ENCODE measurements at regions not wholly inside any gene's neighbourhood (a gene's known extent, or its start where the extent isn't known, plus 50 kb on each side); places are given as distances from the start of the nearest gene placed in this dataset.
"Not testable (repeated sequence)": the region's sequence is repeated elsewhere in the genome, so short reads cannot be mapped to it uniquely, and the experiment has no call there.

- not testable (repeated sequence) for H3K4me3 Mint-ChIP-seq; H3K4me1 Mint-ChIP-seq; DNase-seq; H3K27me3 Mint-ChIP-seq; H3K9me3 ChIP-seq (ENCODE audit: control insufficient read depth, low read length, poor library complexity, severe bottlenecking); H3K27ac Mint-ChIP-seq; ATAC-seq; H3K36me3 Mint-ChIP-seq (ENCODE audit: low read depth)
Observed at GRCh38 chr3:22445336-22445735, 694.3 kb upstream of the ZNF385D start.

DNA sequence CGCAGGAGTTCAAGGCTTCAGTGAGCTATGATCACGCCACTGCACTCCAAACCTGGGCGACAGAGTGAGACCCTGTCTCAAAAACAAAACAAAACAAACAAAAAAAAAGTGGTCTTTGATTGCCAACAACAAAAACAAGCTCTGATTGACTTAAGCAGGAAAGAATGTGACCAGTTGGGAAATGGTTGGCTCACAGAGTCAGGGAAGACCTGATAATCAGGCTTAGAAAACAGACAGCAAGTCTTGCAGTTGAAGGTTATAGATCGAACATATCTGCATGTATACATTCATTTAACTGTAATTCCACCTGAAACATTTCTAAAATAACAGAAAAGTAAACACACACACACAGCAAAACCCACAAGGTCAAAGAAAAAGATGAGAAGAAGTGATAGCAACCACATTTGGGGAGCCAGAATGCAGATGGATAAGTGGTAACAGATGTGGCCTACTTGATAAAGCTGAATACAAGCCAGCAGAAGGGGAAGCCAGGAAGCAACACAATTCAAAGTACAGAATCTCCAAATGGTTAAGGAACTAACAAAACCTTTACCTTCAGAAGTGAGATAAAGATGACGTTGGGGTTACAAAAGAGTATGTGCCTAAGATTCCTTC, 699.9 kb upstream of the ZNF385D start:
- Mint-ChIP-seq H3K4me1 (no peaks in the 10 kb centered on the region), H3K27me3 (no peaks in the 10 kb centered on the region), H3K4me3 (no peak overlapping the region), H3K27ac (no peak overlapping the region), H3K36me3 (ENCODE audit: low read depth) (no peaks in the 10 kb centered on the region)
- ATAC-seq (no peak), DNase-seq (no peak)
- H3K9me3 ChIP-seq (ENCODE audit: control insufficient read depth, low read length, poor library complexity, severe bottlenecking), result no peaks in the 10 kb centered on the region

DNA sequence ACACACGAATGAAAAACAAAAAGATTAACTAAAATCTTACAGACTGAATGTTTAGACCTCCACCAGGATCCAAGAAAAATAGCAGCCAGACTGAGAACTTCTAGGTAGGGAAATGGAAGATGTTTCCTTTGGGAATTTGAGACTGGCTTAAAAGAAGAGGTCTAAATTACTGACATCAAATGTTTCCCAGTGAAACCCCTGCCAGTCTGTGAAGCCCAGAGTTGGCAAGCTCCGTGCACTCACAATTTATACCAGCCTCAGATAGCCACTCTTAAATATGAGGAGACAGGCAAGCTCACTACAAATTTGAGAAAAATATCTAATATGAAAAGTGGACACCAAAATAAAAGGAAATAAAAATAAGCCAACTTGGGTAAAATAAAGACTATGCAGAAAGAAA, 700.5 kb upstream of the ZNF385D start:
- Mint-ChIP-seq H3K27me3 (no peaks in the 10 kb centered on the region), H3K27ac (no peak overlapping the region), H3K4me1 (no peaks in the 10 kb centered on the region), H3K4me3 (no peak overlapping the region), H3K36me3 (ENCODE audit: low read depth) (no peaks in the 10 kb centered on the region)
- no peaks in the 10 kb centered on the region for H3K9me3 ChIP-seq (ENCODE audit: control insufficient read depth, low read length, poor library complexity, severe bottlenecking)
- DNase-seq (no peak), ATAC-seq (no peak)

DNA sequence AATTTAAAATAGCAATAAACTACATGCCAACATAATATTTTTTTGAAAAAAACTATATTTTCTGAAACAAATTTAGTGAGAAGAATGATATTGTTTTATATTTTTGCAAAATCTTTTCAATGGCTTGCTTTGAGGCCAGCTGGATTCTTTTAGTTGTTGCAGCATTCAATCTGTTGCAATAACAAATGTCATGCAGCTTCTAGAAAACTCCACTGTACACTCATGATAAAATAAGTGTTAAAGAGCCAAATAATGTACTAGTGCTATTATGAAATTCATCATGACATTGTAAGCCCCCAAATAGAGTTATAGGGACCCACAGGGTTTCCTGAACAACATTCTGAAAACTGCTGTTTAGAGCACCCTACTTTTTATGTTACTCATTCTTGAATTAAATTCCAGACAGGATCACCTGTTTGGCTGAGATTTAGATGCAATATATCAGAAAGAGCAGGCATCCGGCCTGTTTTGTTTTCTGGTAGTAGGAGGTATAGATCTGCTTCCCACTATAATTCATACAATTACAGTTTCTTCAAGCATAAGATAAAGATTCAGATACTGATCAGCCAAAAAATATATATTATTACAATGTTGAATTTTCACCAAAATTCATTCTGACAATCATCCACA, 703.0 kb upstream of the ZNF385D start:
- Mint-ChIP-seq H3K4me3 (no peak overlapping the region), H3K27ac (no peak overlapping the region), H3K27me3 (no peaks in the 10 kb centered on the region), H3K4me1 (no peaks in the 10 kb centered on the region), H3K36me3 (ENCODE audit: low read depth) (no peaks in the 10 kb centered on the region)
- DNase-seq (no peak), ATAC-seq (no peak)
- H3K9me3 ChIP-seq (ENCODE audit: control insufficient read depth, low read length, poor library complexity, severe bottlenecking), result no peaks in the 10 kb centered on the region

DNA sequence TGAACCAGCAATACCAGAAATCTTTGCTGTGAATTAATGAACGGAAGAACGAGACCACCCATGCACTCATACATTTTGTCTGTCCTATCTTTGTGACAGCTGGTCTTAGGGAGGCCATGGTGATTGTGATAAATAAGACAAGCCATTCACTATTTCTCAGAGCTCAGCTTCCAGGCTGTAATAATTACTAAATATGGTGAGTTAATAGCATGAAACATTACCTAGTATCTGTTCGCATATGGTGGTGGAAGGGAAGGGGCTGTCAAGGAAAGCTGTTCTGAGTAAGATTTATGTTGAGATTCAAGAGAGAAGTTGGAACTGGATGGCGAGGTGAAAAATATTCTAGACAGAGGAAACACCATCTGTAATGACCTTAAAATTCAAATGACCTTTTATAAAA, 719.0 kb upstream of the ZNF385D start:
- Mint-ChIP-seq H3K27me3 (no peaks in the 10 kb centered on the region), H3K36me3 (ENCODE audit: low read depth) (no peaks in the 10 kb centered on the region), H3K27ac (no peak overlapping the region), H3K4me1 (no peaks in the 10 kb centered on the region), H3K4me3 (no peak overlapping the region)
- H3K9me3 ChIP-seq (ENCODE audit: control insufficient read depth, low read length, poor library complexity, severe bottlenecking), result no peaks in the 10 kb centered on the region
- no peak for DNase-seq
- no peak for ATAC-seq

GRCh38 chr3:22471557-22471956, 720.5 kb upstream of the ZNF385D start:
- no peak overlapping the region for H3K4me3 Mint-ChIP-seq

GRCh38 chr3:22474706-22475445, 723.9 kb upstream of the ZNF385D start:
- H3K27ac Mint-ChIP-seq, result no peak overlapping the region
- no peak for ATAC-seq
- H3K27me3 Mint-ChIP-seq, result no peaks in the 10 kb centered on the region
- H3K36me3 Mint-ChIP-seq (ENCODE audit: low read depth), result no peaks in the 10 kb centered on the region
- no peak for DNase-seq
- H3K4me1 Mint-ChIP-seq, result no peaks in the 10 kb centered on the region
- no peaks in the 10 kb centered on the region for H3K9me3 ChIP-seq (ENCODE audit: control insufficient read depth, low read length, poor library complexity, severe bottlenecking)
- no peak overlapping the region for H3K4me3 Mint-ChIP-seq

More at GRCh38 chr3:22471557-22471956, 720.5 kb upstream of the ZNF385D start:
- no peak overlapping the region for H3K27ac Mint-ChIP-seq
- H3K36me3 Mint-ChIP-seq (ENCODE audit: low read depth), result no peaks in the 10 kb centered on the region
- no peak for ATAC-seq
- H3K27me3 Mint-ChIP-seq, result no peaks in the 10 kb centered on the region
- H3K4me1 Mint-ChIP-seq, result no peaks in the 10 kb centered on the region
- no peak for DNase-seq
- H3K9me3 ChIP-seq (ENCODE audit: control insufficient read depth, low read length, poor library complexity, severe bottlenecking), result no peaks in the 10 kb centered on the region

- Mint-ChIP-seq H3K27me3 (no peaks in the 10 kb centered on the region), H3K36me3 (ENCODE audit: low read depth) (no peaks in the 10 kb centered on the region), H3K4me1 (no peaks in the 10 kb centered on the region), H3K27ac (no peak overlapping the region), H3K4me3 (no peak overlapping the region)
- no peaks in the 10 kb centered on the region for H3K9me3 ChIP-seq (ENCODE audit: control insufficient read depth, low read length, poor library complexity, severe bottlenecking)
- no peak for DNase-seq
- ATAC-seq, result no peak
Observed at GRCh38 chr3:22475665-22476240, 724.7 kb upstream of the ZNF385D start.

- DNase-seq (no peak), ATAC-seq (no peak)
- H3K9me3 ChIP-seq (ENCODE audit: control insufficient read depth, low read length, poor library complexity, severe bottlenecking), result no peaks in the 10 kb centered on the region
- H3K27me3 Mint-ChIP-seq, result no peaks in the 10 kb centered on the region
- H3K36me3 Mint-ChIP-seq (ENCODE audit: low read depth), result no peaks in the 10 kb centered on the region
- H3K27ac Mint-ChIP-seq, result no peak overlapping the region
- no peaks in the 10 kb centered on the region for H3K4me1 Mint-ChIP-seq
- H3K4me3 Mint-ChIP-seq, result no peak overlapping the region
Observed at GRCh38 chr3:22476976-22477375, 726.0 kb upstream of the ZNF385D start.

- DNase-seq (no peak), ATAC-seq (no peak)
- H3K4me1 Mint-ChIP-seq, result no peaks in the 10 kb centered on the region
- no peak overlapping the region for H3K27ac Mint-ChIP-seq
- H3K4me3 Mint-ChIP-seq, result no peak overlapping the region
- H3K36me3 Mint-ChIP-seq (ENCODE audit: low read depth), result no peaks in the 10 kb centered on the region
- no peaks in the 10 kb centered on the region for H3K9me3 ChIP-seq (ENCODE audit: control insufficient read depth, low read length, poor library complexity, severe bottlenecking)
- H3K27me3 Mint-ChIP-seq, result no peaks in the 10 kb centered on the region
Observed at GRCh38 chr3:22485954-22486353, 717.2 kb upstream of the UBE2E2 start.

DNA sequence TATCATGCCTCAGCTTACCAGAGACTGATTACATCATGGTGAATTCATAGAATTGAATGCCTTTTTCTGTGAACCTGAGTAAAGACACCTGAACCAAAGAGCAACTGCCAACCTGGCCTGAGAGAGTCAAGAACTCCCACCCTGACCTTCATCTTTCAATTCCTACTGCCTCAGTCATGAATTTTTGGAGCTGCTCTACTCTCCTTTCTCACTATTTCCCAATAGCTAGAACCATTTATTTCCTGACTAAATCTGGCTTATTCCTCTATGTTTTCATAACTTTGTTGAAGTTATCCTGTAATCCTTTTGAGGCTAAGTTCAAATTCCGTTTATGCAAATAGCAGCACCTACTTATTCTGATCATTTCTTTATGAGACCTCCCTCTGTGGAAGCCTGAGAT, 712.4 kb upstream of the UBE2E2 start:
- ATAC-seq (no peak), DNase-seq (no peak)
- H3K27me3 Mint-ChIP-seq, result no peaks in the 10 kb centered on the region
- no peaks in the 10 kb centered on the region for H3K9me3 ChIP-seq (ENCODE audit: control insufficient read depth, low read length, poor library complexity, severe bottlenecking)
- H3K27ac Mint-ChIP-seq, result no peak overlapping the region
- H3K36me3 Mint-ChIP-seq (ENCODE audit: low read depth), result no peaks in the 10 kb centered on the region
- H3K4me3 Mint-ChIP-seq, result no peak overlapping the region
- H3K4me1 Mint-ChIP-seq, result no peaks in the 10 kb centered on the region

DNA sequence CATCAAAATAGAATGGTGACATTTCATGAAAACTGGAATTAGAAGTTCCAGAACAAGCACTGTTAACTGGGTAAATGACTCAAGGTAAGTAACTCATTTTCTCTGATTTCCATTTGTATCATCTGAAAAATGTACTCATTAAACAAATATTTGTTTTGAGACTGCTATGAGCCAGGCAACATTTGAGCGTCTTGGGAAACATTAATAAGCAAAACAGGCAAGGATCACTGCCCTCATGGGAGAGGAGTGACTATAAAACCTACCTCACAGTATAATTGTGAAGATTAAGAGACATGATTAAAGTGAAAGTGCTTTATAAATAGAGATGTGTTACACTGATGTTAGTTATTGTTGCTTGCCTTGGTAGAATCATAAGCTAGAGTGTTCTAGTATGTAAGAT, 711.8 kb upstream of the UBE2E2 start:
- H3K27me3 Mint-ChIP-seq, result no peaks in the 10 kb centered on the region
- no peaks in the 10 kb centered on the region for H3K4me1 Mint-ChIP-seq
- no peaks in the 10 kb centered on the region for H3K36me3 Mint-ChIP-seq (ENCODE audit: low read depth)
- DNase-seq (no peak), ATAC-seq (no peak)
- no peaks in the 10 kb centered on the region for H3K9me3 ChIP-seq (ENCODE audit: control insufficient read depth, low read length, poor library complexity, severe bottlenecking)
- no peak overlapping the region for H3K4me3 Mint-ChIP-seq
- H3K27ac Mint-ChIP-seq, result no peak overlapping the region

DNA sequence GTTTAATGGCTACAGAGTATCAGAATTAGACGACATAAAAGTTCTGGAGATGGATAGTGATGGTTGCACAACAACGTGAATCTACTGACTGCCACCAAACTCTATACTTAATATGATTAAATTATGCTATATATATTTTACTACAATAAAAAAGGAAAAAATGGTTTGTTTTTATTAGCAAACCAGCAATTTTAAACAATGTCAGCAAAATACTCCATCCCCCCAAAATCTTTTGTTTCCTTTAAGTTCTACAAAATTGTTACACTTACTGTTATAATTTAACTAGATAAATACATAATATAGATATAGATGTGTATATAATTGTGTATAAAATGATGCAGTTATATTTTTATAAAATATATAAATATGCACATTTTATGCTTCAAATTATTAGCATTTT, 710.8 kb upstream of the UBE2E2 start:
- no peaks in the 10 kb centered on the region for H3K9me3 ChIP-seq (ENCODE audit: control insufficient read depth, low read length, poor library complexity, severe bottlenecking)
- Mint-ChIP-seq H3K4me3 (no peak overlapping the region), H3K27me3 (no peaks in the 10 kb centered on the region), H3K27ac (no peak overlapping the region), H3K4me1 (no peaks in the 10 kb centered on the region), H3K36me3 (ENCODE audit: low read depth) (no peaks in the 10 kb centered on the region)
- DNase-seq (no peak), ATAC-seq (no peak)

Measured in T-helper 17 cell (primary cell).